ENCODE measurements at regions not wholly inside any gene's neighbourhood (a gene's known extent, or its start where the extent isn't known, plus 50 kb on each side); places are given as distances from the start of the nearest gene placed in this dataset.

- no peak for ATAC-seq
- Histone ChIP-seq H3K36me3 (ENCODE audit: control insufficient read depth, insufficient read depth, low read length) (no peaks in the 10 kb centered on the region), H3K4me1 (ENCODE audit: control insufficient read depth, insufficient read depth, low read length) (no peaks in the 10 kb centered on the region), H3K27ac (ENCODE audit: low read length) (no peak overlapping the region), H3K9me3 (ENCODE audit: control insufficient read depth, insufficient read depth, low read depth, low read length) (no peaks in the 10 kb centered on the region), H3K27me3 (ENCODE audit: control insufficient read depth, insufficient read depth, low read length) (no peaks in the 10 kb centered on the region), H3K4me3 (ENCODE audit: low read depth in 2 of 2, low read length in 2 of 2) (no peak overlapping the region)
- CTCF ChIA-PET, result no interaction called here
- POLR2A ChIA-PET, result no interaction called here
- intact Hi-C loops (cut with micrococcal nuclease; ENCODE audit: unreplicated experiment), result no loop called here
- no TSS peak for BruUV-seq (replicated peaks)
- TF ChIP-seq TCF7L2 (IDR thresholded peaks at IDR 0.05; ENCODE audit: low read depth, low read length), result no peak
- TF ChIP-seq REST (IDR thresholded peaks at IDR 0.05; ENCODE audit: insufficient read depth in 1 of 2, low read depth in 2 of 2, low read length in 1 of 2), result no peak
- TF ChIP-seq SIN3A (IDR thresholded peaks at IDR 0.05; ENCODE audit: borderline replicate concordance, insufficient read depth, low read depth, low read length), result no peak
- no peak for TF ChIP-seq CTCF (IDR thresholded peaks at IDR 0.05)
- no peak for TF ChIP-seq POLR2AphosphoS5 (IDR thresholded peaks at IDR 0.05; ENCODE audit: low read depth, low read length)
- DNase-seq (ENCODE audit: low read depth, low spot score), result no peak
- in situ Hi-C loops (cut with HindIII; ENCODE audit: low pct_unique_long_range_greater_than_20kb, low sequenced_read_pairs), result no loop called here
Measured at GRCh38 chr18:68482815-68483214, 232.1 kb downstream of the TMX3 start.

- CTCF ChIA-PET, result no interaction called here
- Histone ChIP-seq H3K27ac (ENCODE audit: low read length) (no peak overlapping the region), H3K4me3 (ENCODE audit: low read depth in 2 of 2, low read length in 2 of 2) (no peak overlapping the region), H3K4me1 (ENCODE audit: control insufficient read depth, insufficient read depth, low read length) (no peaks in the 10 kb centered on the region), H3K36me3 (ENCODE audit: control insufficient read depth, insufficient read depth, low read length) (no peaks in the 10 kb centered on the region), H3K9me3 (ENCODE audit: control insufficient read depth, insufficient read depth, low read depth, low read length) (no peaks in the 10 kb centered on the region), H3K27me3 (ENCODE audit: control insufficient read depth, insufficient read depth, low read length) (no peaks in the 10 kb centered on the region)
- in situ Hi-C loops (cut with HindIII; ENCODE audit: low pct_unique_long_range_greater_than_20kb, low sequenced_read_pairs), result no loop called here
- POLR2A ChIA-PET, result interaction anchor here (0.7 kb wide), 1 partner anchor 34 kb away, joined by 6 read pairs; no protein-coding TSS in a partner anchor
- ATAC-seq (no peak), DNase-seq (ENCODE audit: low read depth, low spot score) (no peak)
- TF ChIP-seq TCF7L2 (IDR thresholded peaks at IDR 0.05; ENCODE audit: low read depth, low read length) (no peak), CTCF (IDR thresholded peaks at IDR 0.05) (no peak)
- intact Hi-C loops (cut with micrococcal nuclease; ENCODE audit: unreplicated experiment), result no loop called here
- BruUV-seq (replicated peaks), result no TSS peak
Measured at GRCh38 chr18:68480196-68480595, 234.7 kb downstream of the TMX3 start.

- no peak for TF ChIP-seq POLR2AphosphoS5 (IDR thresholded peaks at IDR 0.05; ENCODE audit: low read depth, low read length)
- no peak for TF ChIP-seq REST (IDR thresholded peaks at IDR 0.05; ENCODE audit: insufficient read depth in 1 of 2, low read depth in 2 of 2, low read length in 1 of 2)
- no peak for TF ChIP-seq SIN3A (IDR thresholded peaks at IDR 0.05; ENCODE audit: borderline replicate concordance, insufficient read depth, low read depth, low read length)
- TF ChIP-seq CTCF (IDR thresholded peaks at IDR 0.05), result no peak
- TF ChIP-seq TCF7L2 (IDR thresholded peaks at IDR 0.05; ENCODE audit: low read depth, low read length), result no peak
- Histone ChIP-seq H3K36me3 (ENCODE audit: control insufficient read depth, insufficient read depth, low read length) (no peaks in the 10 kb centered on the region), H3K4me3 (ENCODE audit: low read depth in 2 of 2, low read length in 2 of 2) (no peak overlapping the region), H3K27ac (ENCODE audit: low read length) (no peak overlapping the region), H3K4me1 (ENCODE audit: control insufficient read depth, insufficient read depth, low read length) (no peaks in the 10 kb centered on the region), H3K9me3 (ENCODE audit: control insufficient read depth, insufficient read depth, low read depth, low read length) (no peaks in the 10 kb centered on the region), H3K27me3 (ENCODE audit: control insufficient read depth, insufficient read depth, low read length) (no peaks in the 10 kb centered on the region)
- in situ Hi-C loops (cut with HindIII; ENCODE audit: low pct_unique_long_range_greater_than_20kb, low sequenced_read_pairs) (no loop called here), intact Hi-C loops (cut with micrococcal nuclease; ENCODE audit: unreplicated experiment) (no loop called here)
- POLR2A ChIA-PET, result no interaction called here
- no TSS peak for BruUV-seq (replicated peaks)
- CTCF ChIA-PET, result no interaction called here
- no peak for ATAC-seq
- DNase-seq (ENCODE audit: low read depth, low spot score), result no peak
Measured at GRCh38 chr18:68478246-68478645, 236.7 kb downstream of the TMX3 start.
